ENCODE measurements at regions not wholly inside any gene's neighbourhood (a gene's known extent, or its start where the extent isn't known, plus 50 kb on each side); places are given as distances from the start of the nearest gene placed in this dataset.

- Histone ChIP-seq H3K9ac (ENCODE audit: low read length in 3 of 3) (no peak overlapping the region), H3K4me3 (ENCODE audit: low read length in 3 of 3) (no peak overlapping the region), H3K9me3 (ENCODE audit: control insufficient read depth in 2 of 3, insufficient read depth in 1 of 3, low read length in 3 of 3) (no peaks in the 10 kb centered on the region), H3K36me3 (ENCODE audit: control insufficient read depth in 2 of 3, insufficient read depth in 3 of 3, low read length in 3 of 3) (no peaks in the 10 kb centered on the region), H3K27me3 (ENCODE audit: control insufficient read depth, insufficient read depth, low read length) (no peaks in the 10 kb centered on the region), H3K27ac (ENCODE audit: low read depth in 2 of 2, low read length in 2 of 2) (no peak overlapping the region), H3K4me1 (ENCODE audit: control insufficient read depth in 2 of 3, insufficient read depth in 2 of 3, low read depth in 1 of 3, low read length in 3 of 3) (peaks cover 0 to 2% (median 0%) of the 10 kb centered on the region in 3 donors)
- TF ChIP-seq CTCF (IDR thresholded peaks at IDR 0.05; ENCODE audit: borderline replicate concordance, extremely low read depth, insufficient read depth) = no peak
- FAIRE-seq = no peak
- no peak for DNase-seq
- intact Hi-C loops (cut with DNase I) = no loop called here
Measured at GRCh38 chr5:74199005-74199404, 441.5 kb downstream of the ENC1 start.

GRCh38 chr5:74198156-74198555 is 442.4 kb downstream of the ENC1 start:
- no peaks in the 10 kb centered on the region for H3K36me3 ChIP-seq (ENCODE audit: control insufficient read depth in 2 of 3, insufficient read depth in 3 of 3, low read length in 3 of 3)
- intact Hi-C loops (cut with DNase I) = no loop called here
- no peak for DNase-seq
- H3K4me3 ChIP-seq (ENCODE audit: low read length in 3 of 3) = no peak overlapping the region
- peaks cover 0 to 2% (median 0%) of the 10 kb centered on the region in 3 donors for H3K4me1 ChIP-seq (ENCODE audit: control insufficient read depth in 2 of 3, insufficient read depth in 2 of 3, low read depth in 1 of 3, low read length in 3 of 3)
- H3K27ac ChIP-seq (ENCODE audit: low read depth in 2 of 2, low read length in 2 of 2) = no peak overlapping the region
- H3K9ac ChIP-seq (ENCODE audit: low read length in 3 of 3) = no peak overlapping the region
- H3K27me3 ChIP-seq (ENCODE audit: control insufficient read depth, insufficient read depth, low read length) = no peaks in the 10 kb centered on the region
- TF ChIP-seq CTCF (IDR thresholded peaks at IDR 0.05; ENCODE audit: borderline replicate concordance, extremely low read depth, insufficient read depth) = no peak
- H3K9me3 ChIP-seq (ENCODE audit: control insufficient read depth in 2 of 3, insufficient read depth in 1 of 3, low read length in 3 of 3) = no peaks in the 10 kb centered on the region
- FAIRE-seq = no peak

GRCh38 chr5:74196233-74196632 is 444.3 kb downstream of the ENC1 start:
- TF ChIP-seq CTCF (IDR thresholded peaks at IDR 0.05; ENCODE audit: borderline replicate concordance, extremely low read depth, insufficient read depth) = no peak
- no peak overlapping the region for H3K9ac ChIP-seq (ENCODE audit: low read length in 3 of 3)
- no peak for FAIRE-seq
- no peaks in the 10 kb centered on the region for H3K36me3 ChIP-seq (ENCODE audit: control insufficient read depth in 2 of 3, insufficient read depth in 3 of 3, low read length in 3 of 3)
- peaks cover 0 to 2% (median 0%) of the 10 kb centered on the region in 3 donors for H3K4me1 ChIP-seq (ENCODE audit: control insufficient read depth in 2 of 3, insufficient read depth in 2 of 3, low read depth in 1 of 3, low read length in 3 of 3)
- intact Hi-C loops (cut with DNase I) = no loop called here
- no peak overlapping the region for H3K4me3 ChIP-seq (ENCODE audit: low read length in 3 of 3)
- H3K27me3 ChIP-seq (ENCODE audit: control insufficient read depth, insufficient read depth, low read length) = no peaks in the 10 kb centered on the region
- H3K9me3 ChIP-seq (ENCODE audit: control insufficient read depth in 2 of 3, insufficient read depth in 1 of 3, low read length in 3 of 3) = no peaks in the 10 kb centered on the region
- DNase-seq = no peak
- no peak overlapping the region for H3K27ac ChIP-seq (ENCODE audit: low read depth in 2 of 2, low read length in 2 of 2)

GRCh38 chr5:74194196-74194595 is 446.3 kb downstream of the ENC1 start:
- intact Hi-C loops (cut with DNase I) = no loop called here
- no peak overlapping the region for H3K4me3 ChIP-seq (ENCODE audit: low read length in 3 of 3)
- no peaks in the 10 kb centered on the region for H3K36me3 ChIP-seq (ENCODE audit: control insufficient read depth in 2 of 3, insufficient read depth in 3 of 3, low read length in 3 of 3)
- no peaks in the 10 kb centered on the region for H3K4me1 ChIP-seq (ENCODE audit: control insufficient read depth in 2 of 3, insufficient read depth in 2 of 3, low read depth in 1 of 3, low read length in 3 of 3)
- no peak overlapping the region for H3K9ac ChIP-seq (ENCODE audit: low read length in 3 of 3)
- FAIRE-seq = no peak
- no peak for DNase-seq
- H3K27me3 ChIP-seq (ENCODE audit: control insufficient read depth, insufficient read depth, low read length) = no peaks in the 10 kb centered on the region
- TF ChIP-seq CTCF (IDR thresholded peaks at IDR 0.05; ENCODE audit: borderline replicate concordance, extremely low read depth, insufficient read depth) = no peak
- H3K9me3 ChIP-seq (ENCODE audit: control insufficient read depth in 2 of 3, insufficient read depth in 1 of 3, low read length in 3 of 3) = no peaks in the 10 kb centered on the region
- H3K27ac ChIP-seq (ENCODE audit: low read depth in 2 of 2, low read length in 2 of 2) = no peak overlapping the region

Measured in kidney (tissue), 13 donors.